Breast epithelium (tissue), 3 donors: ENCODE measurements at regions not wholly inside any gene's neighbourhood (a gene's known extent, or its start where the extent isn't known, plus 50 kb on each side); places are given as distances from the start of the nearest gene placed in this dataset.

Source experiments
- CTCF ChIP-seq, 3 donors: fragments of 450-650 bp; IDR thresholded peaks; one replicate each; pipeline ENCODE4 v1.5.1; 2016 to 2017; ENCODE audit warnings: antibody characterized with exemption in 3 of 3, mild to moderate bottlenecking in 3 of 3, moderate library complexity in 3 of 3
- POLR2AphosphoS5 ChIP-seq, 3 donors: sonication (generic); formaldehyde crosslinking; IDR thresholded peaks; one replicate each; pipeline ENCODE4 v1.6.1; 2017; ENCODE audit warnings: antibody characterized with exemption in 3 of 3

GRCh38 chr2:12935796-12936195 is 219.1 kb downstream of the TRIB2 start:
- TF ChIP-seq CTCF (IDR thresholded peaks at IDR 0.05) (no peak), POLR2AphosphoS5 (IDR thresholded peaks at IDR 0.05) (no peak)
